ENCODE measurements at regions not wholly inside any gene's neighbourhood (a gene's known extent, or its start where the extent isn't known, plus 50 kb on each side); places are given as distances from the start of the nearest gene placed in this dataset.

DNA sequence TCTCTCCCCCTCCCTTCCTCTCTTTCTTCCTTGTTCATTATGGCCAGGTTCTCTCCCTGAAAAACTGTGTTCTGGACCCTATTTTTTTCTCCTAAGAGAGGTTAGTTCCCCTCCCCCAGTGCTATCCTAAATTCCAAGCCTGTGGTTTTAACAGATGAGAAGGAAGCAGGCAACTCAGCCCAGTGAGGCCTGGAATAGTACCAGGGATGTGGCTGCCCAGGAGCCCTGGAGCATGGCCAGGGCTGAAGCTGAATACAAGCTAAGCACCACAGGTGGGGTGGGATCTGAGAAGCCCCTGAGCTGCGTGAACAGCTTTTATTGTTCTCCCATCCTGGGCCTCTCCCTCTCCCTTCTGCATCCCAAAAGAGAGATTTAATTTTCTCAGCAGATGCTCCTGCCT, 1581.3 kb upstream of the TMEM132C start:
- DNase-seq (ENCODE audit: low spot score) = no peak

DNA sequence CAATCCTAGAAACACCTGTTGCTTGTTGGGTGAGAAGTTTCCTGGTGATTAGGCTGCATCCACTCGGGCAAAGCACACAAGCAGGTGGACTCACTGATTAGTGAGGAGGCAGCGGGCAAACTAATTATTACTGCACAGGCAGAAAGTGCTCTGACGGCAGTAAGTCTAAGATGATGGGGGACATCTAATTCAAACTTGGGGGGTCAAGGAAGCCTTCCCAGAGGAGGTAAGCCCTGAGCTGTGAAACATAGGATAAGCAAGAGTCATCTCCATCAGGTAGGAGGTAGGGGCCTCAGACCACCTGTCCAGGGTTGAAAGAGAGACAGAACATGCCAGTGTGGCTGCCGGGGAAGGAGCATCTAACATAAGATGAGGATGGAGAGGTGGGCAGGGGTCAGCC, 1578.4 kb upstream of the TMEM132C start:
- DNase-seq (ENCODE audit: low spot score) = no peak

DNA sequence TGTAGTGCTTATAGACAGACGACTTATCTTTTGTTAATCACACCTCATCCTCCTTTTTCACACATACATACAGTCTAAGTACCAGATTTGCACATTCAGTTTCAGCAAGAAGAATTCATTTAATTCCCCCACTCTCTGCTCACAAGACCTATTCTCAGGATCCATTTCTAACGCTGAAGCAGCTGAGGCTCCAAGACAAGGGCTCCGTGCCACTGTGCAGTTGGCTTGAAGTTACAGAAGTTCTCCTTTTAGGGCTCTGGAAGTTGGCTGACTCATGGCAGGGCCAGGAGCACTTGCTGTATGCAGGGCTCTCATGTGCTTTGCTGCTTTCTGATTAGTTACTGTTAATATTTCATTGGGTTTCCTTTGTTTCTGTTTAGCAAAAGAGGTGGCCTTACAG, 1566.9 kb upstream of the TMEM132C start:
- no peak for DNase-seq (ENCODE audit: low spot score)

DNA sequence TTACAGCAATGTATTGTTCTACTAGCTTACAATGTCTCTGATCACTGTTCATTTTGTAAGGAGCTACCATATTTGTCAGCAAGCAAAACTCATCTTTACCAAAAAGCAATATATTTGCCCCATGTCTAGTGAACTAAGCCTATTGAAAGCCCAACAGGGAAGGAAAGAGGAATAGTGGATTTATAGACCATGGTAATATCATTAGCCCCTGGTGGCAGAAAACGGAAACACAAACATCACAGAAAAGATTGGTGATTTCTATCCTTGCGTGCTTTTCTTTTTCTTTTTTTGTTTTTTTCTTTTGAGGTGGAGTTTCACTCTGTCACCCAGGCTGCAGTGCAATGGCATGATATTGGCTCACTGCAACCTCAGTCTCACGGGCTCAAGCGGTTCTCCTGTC, 1562.4 kb upstream of the TMEM132C start:
- no peak for DNase-seq (ENCODE audit: low spot score)

DNA sequence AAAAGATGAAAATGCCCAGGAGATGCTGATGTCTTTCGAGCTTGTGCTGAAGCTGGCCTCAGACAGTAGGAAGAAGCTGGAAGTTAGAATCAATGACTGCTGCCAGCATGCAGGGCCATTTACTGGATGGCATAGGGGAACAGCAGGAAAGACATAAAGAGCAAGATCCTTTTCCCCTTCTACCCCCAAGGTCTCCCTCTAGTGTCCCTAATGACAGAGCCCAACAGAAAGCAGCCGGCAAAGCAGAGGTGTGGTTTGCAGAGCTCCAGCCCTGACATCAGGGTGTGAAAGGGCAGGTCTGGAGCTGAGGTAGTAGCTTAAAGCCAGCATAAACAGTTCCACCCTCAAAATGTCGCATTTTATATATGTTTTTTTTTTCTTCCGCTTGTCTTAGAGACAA, 1560.7 kb upstream of the TMEM132C start:
- no peak for DNase-seq (ENCODE audit: low spot score)

DNA sequence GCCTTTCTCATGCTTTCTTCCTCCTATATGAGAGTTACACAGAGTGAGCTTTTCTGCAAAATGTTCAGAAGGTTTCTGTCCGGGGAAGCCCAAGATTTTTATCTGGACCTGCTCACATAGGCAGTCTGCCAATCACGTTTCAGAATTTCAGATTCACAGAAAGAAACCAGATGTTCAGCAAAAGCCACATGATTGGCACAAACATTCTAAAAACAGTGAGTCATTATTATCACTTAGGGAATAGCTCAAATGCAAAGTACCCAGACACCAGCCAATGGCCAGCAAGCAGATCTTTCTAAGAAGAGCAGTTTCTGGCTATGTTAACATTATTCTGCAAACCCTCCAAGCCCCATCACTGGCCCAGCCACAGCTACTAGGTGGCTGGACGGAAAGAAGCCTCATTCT, 1558.5 kb upstream of the TMEM132C start:
- DNase-seq (ENCODE audit: low spot score) = no peak

DNA sequence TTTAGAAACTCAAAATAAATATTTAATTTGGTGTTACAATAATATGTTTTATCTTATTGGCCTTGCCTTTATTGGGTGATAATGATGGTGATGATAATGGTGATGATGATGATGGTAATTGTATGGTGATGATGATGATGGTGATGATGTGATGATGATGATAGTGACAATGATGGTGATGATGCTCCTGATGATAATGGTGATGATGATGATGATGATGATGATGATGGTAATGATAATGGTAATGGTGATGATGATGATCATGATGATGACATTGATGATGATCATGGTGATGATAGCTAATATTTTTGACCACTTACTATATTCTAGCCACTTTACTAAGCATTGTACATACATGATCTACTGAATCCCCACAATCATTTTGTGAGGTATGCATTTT, 1548.6 kb upstream of the TMEM132C start:
- DNase-seq (ENCODE audit: low spot score) = no peak

- no peak for DNase-seq (ENCODE audit: low spot score)
Measured at GRCh38 chr12:126719912-126720705, 1546.9 kb upstream of the TMEM132C start.

GRCh38 chr12:126726481-126727217, 1540.3 kb upstream of the TMEM132C start:
- no peak for DNase-seq (ENCODE audit: low spot score)

DNA sequence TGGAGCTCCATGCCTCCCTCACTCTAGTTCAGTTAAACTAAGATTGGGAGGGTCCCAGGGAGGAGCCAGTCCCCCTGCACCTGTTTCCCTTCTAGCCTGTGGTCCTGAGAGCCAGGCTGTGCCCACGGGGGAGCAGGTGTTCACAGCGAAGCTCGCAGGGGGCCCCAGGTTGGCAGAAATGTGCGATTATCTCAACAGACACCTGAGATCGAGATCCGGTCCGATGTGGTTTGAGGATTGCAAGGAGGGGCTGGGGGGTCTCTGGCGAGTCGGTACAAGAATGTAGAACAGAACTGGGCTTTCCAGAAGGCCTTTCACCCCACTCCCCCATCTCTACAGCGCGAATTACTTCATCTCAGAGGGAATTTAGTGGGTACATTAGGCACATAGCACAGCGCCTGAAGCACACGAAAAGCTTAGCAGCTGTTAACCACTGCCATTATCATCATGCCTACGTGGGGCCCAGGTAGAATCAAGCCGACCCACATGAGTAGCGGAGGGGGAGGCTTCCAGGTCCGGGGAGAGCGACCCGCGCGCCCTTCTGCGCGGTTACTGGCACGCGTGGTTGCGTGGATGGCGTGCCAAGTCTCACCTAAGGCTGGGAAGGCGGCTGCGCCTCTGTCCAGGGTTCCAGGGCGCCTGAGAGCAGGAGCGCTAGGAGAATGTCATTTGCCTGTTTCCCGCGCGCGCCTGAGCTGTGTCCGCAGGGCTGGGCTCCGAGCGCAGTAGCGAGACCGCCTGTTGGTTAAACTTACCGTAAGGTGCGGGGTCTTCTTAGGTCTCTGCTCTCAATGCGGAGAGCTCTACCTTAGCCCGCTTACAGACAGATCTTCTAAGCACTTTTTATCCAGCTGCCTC, 1539.5 kb upstream of the TMEM132C start:
- no peak for DNase-seq (ENCODE audit: low spot score)

DNA sequence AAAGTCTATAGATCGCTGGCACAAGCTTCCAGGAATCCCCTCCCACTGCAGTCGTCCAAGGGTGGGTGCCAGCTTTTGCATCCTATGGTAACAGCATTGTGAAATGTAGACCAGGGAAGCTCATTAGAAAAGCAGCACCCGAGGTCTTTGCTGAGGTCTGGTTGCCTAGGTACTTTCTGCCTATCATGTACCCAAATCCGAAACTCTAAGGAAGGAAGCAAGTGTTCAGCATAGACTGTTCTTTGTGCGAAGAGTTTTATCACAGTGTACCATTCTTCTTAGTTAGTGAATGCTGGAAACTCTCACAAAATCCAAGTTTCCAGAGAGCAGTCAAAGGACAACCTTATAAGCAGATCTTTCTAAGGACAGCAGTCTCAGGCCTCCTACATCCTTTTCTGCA, 1532.7 kb upstream of the TMEM132C start:
- DNase-seq (ENCODE audit: low spot score) = no peak

GRCh38 chr12:126734710-126735109, 1532.3 kb upstream of the TMEM132C start:
- DNase-seq (ENCODE audit: low spot score) = no peak

DNA sequence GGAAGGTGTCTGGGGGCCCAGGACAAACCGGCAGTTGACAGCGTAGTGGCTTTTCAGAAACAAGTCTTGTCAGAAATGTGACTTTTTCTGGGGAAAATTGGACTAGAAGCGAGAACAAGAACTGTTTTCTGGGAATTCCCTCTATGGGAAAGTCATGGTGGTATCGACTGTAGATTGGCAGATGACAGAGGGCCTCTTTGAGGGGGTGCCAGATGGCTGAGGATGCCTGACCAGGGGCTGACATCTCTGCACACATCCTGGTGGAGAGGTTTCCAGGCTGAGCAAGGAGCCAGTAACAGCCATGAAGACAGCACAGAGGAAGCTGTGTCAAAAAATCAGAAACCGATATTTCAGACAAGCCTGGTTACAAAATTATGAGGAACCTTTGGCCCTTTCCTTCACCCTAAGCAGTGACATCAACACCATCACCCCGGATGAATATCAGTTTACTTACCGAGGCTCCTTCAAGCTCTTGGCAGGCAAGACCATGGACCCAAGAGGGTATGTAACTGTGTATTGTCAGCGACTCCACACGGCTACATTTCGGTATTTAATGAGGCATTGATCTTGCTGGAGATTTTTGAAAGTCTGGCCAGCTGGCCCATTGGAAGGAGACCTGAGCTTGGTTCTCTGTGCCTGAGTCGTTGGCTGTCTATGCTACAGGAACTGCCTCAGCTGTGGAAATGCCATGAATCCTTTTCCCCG, 1525.3 kb upstream of the TMEM132C start:
- DNase-seq (ENCODE audit: low spot score) = no peak

DNA sequence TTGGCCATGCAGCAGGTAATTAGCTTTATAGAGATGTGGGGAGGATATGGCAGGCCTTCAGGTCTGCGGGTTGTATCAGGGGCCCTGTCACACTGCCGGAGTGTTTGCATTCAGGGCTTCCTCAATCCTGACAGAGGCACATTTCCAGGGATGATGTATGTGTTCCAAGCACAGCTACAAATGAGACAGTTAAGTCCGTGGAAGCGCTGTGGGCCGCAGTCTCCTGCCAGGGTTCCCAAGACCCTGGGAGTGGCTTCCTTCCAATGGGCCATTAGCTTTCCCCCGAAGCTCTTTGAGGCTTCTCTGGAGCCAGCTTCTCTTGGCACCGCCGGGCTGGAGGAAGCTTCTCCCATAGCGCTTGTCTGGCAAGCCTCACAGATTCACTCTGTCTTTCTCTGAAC, 1524.7 kb upstream of the TMEM132C start:
- DNase-seq (ENCODE audit: low spot score) = no peak

DNA sequence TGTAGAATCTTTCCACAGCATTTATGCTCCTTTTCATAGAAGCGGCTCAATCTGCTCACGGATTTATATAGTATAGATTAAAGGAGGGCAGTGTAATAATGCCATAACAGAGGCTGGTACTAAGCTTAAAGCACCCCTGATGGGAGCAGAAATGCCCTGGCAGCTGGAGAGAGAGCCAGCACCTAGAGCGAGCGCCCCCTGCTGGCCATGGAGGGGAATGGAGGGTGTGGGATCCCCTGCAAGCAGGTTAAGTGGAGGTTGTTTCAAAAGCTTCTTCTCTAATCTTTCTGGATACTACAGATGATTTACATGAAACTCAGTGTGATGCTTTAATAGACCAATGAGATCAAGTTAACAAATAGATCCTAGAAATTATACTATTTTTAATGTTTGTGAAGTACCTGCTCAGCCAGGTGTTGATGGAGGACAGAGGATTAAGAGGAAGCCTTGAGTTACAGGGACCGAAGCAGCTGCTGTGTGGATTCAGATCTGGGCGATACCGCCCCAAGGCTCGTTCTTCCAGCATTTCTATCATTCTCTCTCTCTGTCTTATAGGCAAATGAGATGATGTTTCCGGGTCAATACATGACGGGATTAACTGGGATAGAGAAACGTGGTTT, 1519.3 kb upstream of the TMEM132C start:
- DNase-seq (ENCODE audit: low spot score) = no peak

DNA sequence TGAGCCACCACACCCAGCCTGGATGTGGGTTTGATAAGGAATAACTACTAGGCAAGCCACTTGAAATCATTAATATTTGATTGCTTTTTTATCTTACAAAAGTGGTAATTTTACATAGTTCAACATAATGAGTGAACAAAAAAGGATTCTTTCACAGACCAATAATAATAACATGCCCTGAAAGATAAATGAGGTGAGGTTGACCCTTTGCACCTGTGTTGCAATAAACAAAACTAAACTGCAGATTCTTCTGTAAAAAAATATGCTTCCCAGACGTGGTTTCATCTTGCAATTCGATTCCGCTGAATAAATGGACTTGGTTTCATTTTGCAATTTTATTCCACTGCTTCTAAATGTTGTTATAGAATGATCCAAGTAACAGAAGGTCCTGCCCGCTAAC, 1514.9 kb upstream of the TMEM132C start:
- no peak for DNase-seq (ENCODE audit: low spot score)

DNA sequence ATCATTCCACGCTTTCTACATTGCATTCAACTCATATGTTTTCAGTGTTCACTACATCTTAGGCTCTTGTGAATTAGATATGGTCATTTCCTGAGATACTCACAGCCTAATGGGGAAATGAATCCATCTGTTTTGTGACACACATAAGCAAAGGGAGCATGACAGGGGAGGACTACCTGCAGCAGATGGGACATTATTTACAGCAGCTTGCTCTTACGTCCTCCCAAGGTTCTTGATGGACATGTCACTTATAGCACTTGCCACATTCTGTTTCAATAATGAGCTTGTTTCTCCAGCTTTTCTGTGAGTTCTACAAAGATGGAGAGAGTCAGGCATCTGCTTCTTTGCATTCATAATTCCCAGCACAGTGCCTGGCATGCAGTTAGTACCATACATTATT, 1509.6 kb upstream of the TMEM132C start:
- DNase-seq (ENCODE audit: low spot score) = no peak

DNA sequence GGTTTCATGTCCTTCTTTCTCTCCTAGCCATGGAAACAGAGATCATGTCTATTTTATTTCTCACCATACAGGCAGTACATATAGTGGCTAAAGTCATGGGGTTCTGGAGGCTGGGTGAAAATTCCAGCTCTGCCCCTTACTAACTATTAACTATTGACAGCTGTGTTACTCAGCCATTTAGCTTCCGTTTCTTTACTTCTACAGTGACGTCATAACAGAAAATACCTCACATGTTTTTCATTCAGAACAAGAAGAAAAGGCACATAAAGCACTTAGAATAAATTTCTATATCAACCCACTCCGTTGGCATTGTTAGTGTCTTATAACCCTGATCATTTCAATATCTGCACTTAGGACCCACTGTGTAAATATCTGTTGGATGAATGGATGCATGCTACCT, 1506.9 kb upstream of the TMEM132C start:
- DNase-seq (ENCODE audit: low spot score) = no peak

GRCh38 chr12:126761420-126761819, 1505.5 kb upstream of the TMEM132C start:
- no peak for DNase-seq (ENCODE audit: low spot score)

DNA sequence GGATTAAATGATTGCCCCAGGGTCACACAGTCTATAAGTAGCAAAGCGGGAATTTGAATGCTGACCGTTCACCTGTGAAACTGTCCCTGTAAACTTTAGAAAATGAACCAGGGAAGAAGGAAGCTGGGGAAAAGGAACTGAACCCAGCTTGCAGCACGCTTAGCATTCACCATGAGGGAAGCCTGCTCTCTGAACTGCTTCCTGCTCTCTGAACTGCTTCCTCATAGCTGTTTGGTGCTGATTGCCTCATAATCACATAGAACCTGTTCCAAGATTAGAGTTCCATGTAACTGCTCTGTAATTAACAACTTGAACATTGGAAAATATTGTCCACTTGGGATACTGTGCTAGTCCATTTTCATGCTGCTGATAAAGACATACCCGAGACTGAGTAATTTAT, 1504.8 kb upstream of the TMEM132C start:
- DNase-seq (ENCODE audit: low spot score) = no peak

DNA sequence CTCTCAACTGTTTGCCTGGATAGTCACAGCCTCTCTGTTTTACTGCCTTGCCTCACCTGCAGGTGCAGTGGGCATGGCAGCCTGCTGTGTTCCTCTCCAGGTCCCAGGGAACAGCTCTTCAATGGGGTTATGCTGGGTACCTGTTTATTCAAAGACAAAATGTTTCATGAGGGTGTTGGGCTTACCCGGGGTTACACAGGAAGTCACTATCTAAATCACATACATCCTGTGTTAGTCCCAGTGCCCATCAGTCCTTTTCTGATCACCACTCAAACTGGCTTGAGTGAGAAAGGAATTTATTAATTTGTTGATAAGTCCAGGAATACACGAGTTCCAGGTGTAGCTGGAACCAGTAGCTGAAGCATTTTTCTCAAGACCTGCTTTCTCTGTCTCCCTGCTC, 1503.6 kb upstream of the TMEM132C start:
- DNase-seq (ENCODE audit: low spot score) = no peak

- DNase-seq (ENCODE audit: low spot score) = no peak
Measured at GRCh38 chr12:126767334-126767733, 1499.6 kb upstream of the TMEM132C start.
